Hindlimb muscle (tissue), 1 donor: ENCODE measurements at regions not wholly inside any gene's neighbourhood (a gene's known extent, or its start where the extent isn't known, plus 50 kb on each side); places are given as distances from the start of the nearest gene placed in this dataset.
"Not testable (repeated sequence)": the region's sequence is repeated elsewhere in the genome, so short reads cannot be mapped to it uniquely, and the experiment has no call there.

Experiments
- DNase-seq: peaks from one replicate; pipeline ENCODE4 v3.0.0-alpha.2; 2013

GRCh38 chr17:71166311-71166710 is 954.5 kb upstream of the SOX9 start:
- no peak for DNase-seq

- DNase-seq, result no peak
These were observed 952.6 kb upstream of the SOX9 start for GRCh38 chr17:71168053-71168741.

- no peak for DNase-seq
These were observed 950.8 kb upstream of the SOX9 start for GRCh38 chr17:71170070-71170469.

GRCh38 chr17:71171270-71171669 is 949.5 kb upstream of the SOX9 start:
- no peak for DNase-seq

- DNase-seq, result no peak
These were observed 946.8 kb upstream of the SOX9 start for GRCh38 chr17:71173991-71174390.

- no peak for DNase-seq
These were observed 944.5 kb upstream of the SOX9 start for GRCh38 chr17:71176331-71176730.

- no peak for DNase-seq
These were observed 943.8 kb upstream of the SOX9 start for GRCh38 chr17:71176928-71177443.

GRCh38 chr17:71180801-71181385 is 939.9 kb upstream of the SOX9 start:
- peak; percentile 26 for DNase-seq

GRCh38 chr17:71183066-71183660 is 937.7 kb upstream of the SOX9 start:
- DNase-seq, result no peak

- no peak for DNase-seq
These were observed 936.1 kb upstream of the SOX9 start for GRCh38 chr17:71184716-71185115.

GRCh38 chr17:71187145-71187878 is 933.5 kb upstream of the SOX9 start:
- no peak for DNase-seq

GRCh38 chr17:71188811-71189492 is 931.9 kb upstream of the SOX9 start:
- DNase-seq, result no peak

GRCh38 chr17:71189493-71189831 is 931.4 kb upstream of the SOX9 start:
- DNase-seq, result no peak

- no peak for DNase-seq
These were observed 928.7 kb upstream of the SOX9 start for GRCh38 chr17:71192039-71192555.

GRCh38 chr17:71192848-71193247 is 928.0 kb upstream of the SOX9 start:
- no peak for DNase-seq

- DNase-seq, result no peak
These were observed 920.2 kb upstream of the SOX9 start for GRCh38 chr17:71200597-71200996.

GRCh38 chr17:71201639-71202038 is 919.2 kb upstream of the SOX9 start:
- DNase-seq, result no peak

GRCh38 chr17:71202449-71202848 is 918.4 kb upstream of the SOX9 start:
- no peak for DNase-seq

- DNase-seq, result no peak
These were observed 916.9 kb upstream of the SOX9 start for GRCh38 chr17:71203953-71204352.

GRCh38 chr17:71205951-71206350 is 914.9 kb upstream of the SOX9 start:
- DNase-seq, result not testable (repeated sequence)

GRCh38 chr17:71208111-71208704 is 912.6 kb upstream of the SOX9 start:
- no peak for DNase-seq

- no peak for DNase-seq
These were observed 906.9 kb upstream of the SOX9 start for GRCh38 chr17:71213936-71214335.
